ENCODE measurements at regions not wholly inside any gene's neighbourhood (a gene's known extent, or its start where the extent isn't known, plus 50 kb on each side); places are given as distances from the start of the nearest gene placed in this dataset.

DNA sequence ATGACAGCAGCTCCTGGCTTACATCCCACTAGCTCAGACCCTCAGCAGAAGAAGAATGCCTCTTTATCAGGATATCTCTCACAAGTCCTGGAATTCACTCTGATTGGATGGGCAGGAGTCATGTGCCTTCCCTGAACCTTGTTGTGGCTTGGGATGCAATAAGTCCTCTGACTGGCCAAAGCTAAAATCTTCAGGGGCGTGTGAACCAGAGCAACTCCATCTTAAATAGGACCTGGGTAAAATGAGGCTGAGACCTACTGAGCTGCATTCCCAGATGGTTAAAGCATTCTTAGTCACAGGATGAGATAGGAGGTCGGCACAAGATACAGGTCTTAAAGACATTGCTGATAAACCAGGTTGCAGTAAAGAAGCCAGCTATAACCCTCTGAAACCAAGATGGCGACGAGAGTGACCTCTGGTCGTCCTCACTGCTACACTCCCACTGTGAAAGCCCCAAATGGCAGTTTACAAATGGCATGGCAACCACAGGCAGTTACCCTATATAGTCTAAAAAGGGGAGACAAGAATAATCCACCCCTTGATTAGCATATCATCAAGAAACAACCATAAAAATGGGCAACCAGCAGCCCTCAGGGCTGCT is 60.4 kb upstream of the FICD start:
- H3K4me3 ChIP-seq, result no peak overlapping the region
- no peak overlapping the region for H3K27ac ChIP-seq
- TF ChIP-seq, protein P1, sequence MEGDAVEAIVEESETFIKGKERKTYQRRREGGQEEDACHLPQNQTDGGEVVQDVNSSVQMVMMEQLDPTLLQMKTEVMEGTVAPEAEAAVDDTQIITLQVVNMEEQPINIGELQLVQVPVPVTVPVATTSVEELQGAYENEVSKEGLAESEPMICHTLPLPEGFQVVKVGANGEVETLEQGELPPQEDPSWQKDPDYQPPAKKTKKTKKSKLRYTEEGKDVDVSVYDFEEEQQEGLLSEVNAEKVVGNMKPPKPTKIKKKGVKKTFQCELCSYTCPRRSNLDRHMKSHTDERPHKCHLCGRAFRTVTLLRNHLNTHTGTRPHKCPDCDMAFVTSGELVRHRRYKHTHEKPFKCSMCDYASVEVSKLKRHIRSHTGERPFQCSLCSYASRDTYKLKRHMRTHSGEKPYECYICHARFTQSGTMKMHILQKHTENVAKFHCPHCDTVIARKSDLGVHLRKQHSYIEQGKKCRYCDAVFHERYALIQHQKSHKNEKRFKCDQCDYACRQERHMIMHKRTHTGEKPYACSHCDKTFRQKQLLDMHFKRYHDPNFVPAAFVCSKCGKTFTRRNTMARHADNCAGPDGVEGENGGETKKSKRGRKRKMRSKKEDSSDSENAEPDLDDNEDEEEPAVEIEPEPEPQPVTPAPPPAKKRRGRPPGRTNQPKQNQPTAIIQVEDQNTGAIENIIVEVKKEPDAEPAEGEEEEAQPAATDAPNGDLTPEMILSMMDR (IDR thresholded peaks at IDR 0.05), result no peak
- no peak for DNase-seq (ENCODE audit: low spot score)

DNA sequence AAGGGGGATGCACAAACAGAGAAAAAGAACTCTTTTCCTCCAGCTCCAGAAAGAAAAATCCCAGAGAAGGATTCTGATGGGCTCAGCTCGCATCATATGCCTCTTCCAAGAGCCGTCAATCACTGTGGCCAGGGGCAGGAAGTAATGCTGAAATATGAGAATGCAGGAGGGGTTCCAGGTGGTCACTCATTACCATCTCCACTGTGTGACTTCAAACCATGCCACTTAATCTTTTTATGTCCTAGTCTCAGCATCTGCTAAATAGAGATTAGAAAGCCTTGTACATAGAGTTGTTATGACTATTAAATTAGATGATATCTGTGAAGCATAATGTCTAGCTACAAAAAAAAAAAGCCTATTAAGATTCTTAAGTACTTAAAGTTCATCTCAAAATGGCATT is 65.6 kb upstream of the FICD start:
- Histone ChIP-seq H3K4me3 (no peak overlapping the region), H3K27ac (no peak overlapping the region)
- TF ChIP-seq, protein P1 (IDR thresholded peaks at IDR 0.05), result no peak
- DNase-seq (ENCODE audit: low spot score), result no peak

DNA sequence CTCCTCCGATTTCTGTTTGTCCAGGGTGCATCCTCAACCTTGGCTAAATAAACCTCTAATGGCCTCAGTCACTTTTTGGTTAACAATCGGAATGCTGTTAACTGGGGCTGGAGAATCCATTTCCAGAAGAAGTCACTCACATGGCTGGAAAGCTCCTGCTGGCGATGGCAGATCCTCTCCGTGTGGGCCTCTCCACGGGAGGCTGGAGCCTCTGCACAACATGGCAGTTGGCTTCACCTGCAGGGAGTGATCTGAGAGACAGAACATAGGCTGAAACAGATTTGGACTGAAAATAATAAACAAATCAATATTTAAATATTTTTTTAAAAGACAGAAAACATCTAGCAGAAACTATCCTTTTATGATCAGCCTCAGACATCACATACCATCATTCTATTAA is 66.8 kb upstream of the FICD start:
- no peak overlapping the region for H3K27ac ChIP-seq
- TF ChIP-seq, protein P1 (IDR thresholded peaks at IDR 0.05), result no peak
- no peak overlapping the region for H3K4me3 ChIP-seq
- DNase-seq (ENCODE audit: low spot score), result no peak

DNA sequence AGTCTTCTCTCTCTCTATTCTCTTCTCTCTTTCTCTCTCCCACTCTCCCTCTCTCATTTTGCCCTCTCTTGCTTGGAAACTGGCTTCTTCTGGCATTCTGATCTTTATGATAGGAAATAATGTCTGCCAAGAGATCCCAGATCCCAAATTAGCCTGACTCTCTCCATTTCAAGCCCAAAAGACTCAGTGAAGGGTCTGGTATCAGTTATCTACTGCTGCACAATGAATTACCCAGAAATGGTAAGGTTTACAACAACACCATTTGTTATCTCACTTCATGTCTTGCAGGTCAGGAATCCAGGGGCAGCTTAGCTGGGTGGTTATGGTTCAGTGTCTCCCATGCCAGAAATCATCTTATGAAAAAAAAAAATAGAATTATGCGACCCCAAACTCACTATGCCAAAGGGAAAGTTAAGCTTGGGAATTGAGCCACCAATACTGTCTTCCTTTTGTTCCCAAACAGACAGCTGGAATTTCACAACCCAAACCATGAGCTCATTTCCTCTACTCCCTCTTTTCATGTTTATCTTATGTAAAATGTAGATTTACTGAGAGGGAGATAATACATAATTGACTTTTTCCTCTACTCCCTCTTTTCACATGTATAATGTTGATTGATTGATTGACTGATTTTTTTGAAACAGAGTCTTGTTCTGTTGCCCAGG is 67.8 kb upstream of the FICD start:
- TF ChIP-seq, protein P1 (IDR thresholded peaks at IDR 0.05), result no peak
- H3K27ac ChIP-seq, result no peak overlapping the region
- no peak for DNase-seq (ENCODE audit: low spot score)
- no peak overlapping the region for H3K4me3 ChIP-seq

DNA sequence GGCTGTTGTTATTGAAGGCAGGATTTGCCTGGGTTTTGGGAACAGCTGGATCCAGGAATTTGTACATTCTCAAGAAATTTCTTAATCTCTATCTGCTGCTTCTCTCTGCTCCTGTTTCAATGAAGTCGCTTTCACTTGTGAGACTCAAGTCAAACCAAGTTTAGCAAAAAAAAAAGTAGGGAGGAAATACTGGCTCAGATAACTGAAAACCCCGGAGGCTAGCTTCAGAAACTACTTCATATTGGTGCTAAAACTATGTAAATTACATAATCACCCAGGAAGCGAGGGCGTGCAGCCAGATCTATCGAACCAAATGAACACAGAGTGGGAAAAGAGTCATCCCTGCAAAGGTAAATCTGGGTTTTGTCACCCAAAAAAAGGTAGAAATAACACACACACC is 68.3 kb upstream of the FICD start:
- no peak for DNase-seq (ENCODE audit: low spot score)
- no peak overlapping the region for H3K4me3 ChIP-seq
- TF ChIP-seq, protein P1 (IDR thresholded peaks at IDR 0.05), result no peak
- no peak overlapping the region for H3K27ac ChIP-seq

DNA sequence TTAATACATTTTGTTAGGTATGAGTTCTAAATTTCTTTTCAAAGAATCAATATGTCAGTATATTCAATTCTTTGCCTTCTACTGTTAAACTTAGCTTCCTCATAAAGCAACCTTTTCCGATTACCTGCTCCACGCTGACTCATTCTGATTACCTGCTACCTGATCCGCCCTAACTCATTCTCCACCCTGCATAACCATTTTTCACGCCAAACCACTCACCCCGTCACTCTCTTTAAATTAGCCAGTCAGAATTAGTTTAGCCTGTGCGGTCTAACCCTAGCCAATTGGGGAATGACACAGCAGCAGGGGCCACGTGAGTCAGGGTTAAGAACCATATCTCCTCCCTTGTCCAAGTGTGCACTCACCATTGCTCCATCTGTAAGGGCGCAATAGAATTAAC is 72.2 kb upstream of the FICD start:
- Histone ChIP-seq H3K27ac (no peak overlapping the region), H3K4me3 (no peak overlapping the region)
- DNase-seq (ENCODE audit: low spot score), result no peak
- TF ChIP-seq, protein P1 (IDR thresholded peaks at IDR 0.05), result no peak

DNA sequence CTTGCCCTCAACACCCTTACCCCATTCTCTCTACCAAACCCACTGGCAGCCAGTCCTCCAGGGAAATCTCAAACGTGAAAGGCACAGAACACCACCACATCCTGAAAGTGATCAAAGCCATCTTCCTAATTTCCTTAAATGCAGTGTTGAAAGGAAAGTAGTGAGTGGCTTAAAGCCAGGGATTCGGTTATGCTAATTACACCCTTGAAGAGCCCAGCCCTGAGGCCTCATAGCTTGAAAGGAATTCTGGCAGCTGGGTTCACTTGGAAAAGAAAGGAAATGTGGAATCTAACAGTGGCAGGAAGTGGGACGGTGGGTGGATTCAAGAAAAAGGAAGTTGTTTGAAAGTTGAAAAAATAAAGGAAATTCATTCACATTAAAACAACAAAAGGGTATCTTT is 73.0 kb upstream of the FICD start:
- Histone ChIP-seq H3K4me3 (no peak overlapping the region), H3K27ac (no peak overlapping the region)
- no peak for DNase-seq (ENCODE audit: low spot score)
- TF ChIP-seq, protein P1 (IDR thresholded peaks at IDR 0.05), result no peak

Measured in coronary artery (tissue), 2 donors.